WERI-Rb-1 (cell line): ENCODE measurements at regions not wholly inside any gene's neighbourhood (a gene's known extent, or its start where the extent isn't known, plus 50 kb on each side); places are given as distances from the start of the nearest gene placed in this dataset.

Source experiments
- DNase-seq: peaks from one replicate; pipeline ENCODE4 v3.0.0-alpha.2; 2020
- H3K27ac ChIP-seq: fragments of 250-450 bp; sonication (Bioruptor Pico); 2 replicates; pipeline ENCODE4 v1.5.1; 2020; ENCODE audit warnings: mild to moderate bottlenecking, moderate library complexity
- H3K27me3 ChIP-seq: fragments of 250-450 bp; sonication (Bioruptor Pico); 2 replicates; pipeline ENCODE4 v1.5.1; 2021; ENCODE audit warnings: mild to moderate bottlenecking, low read depth, moderate library complexity; ENCODE audit not compliant: insufficient read depth, severe bottlenecking
- H3K36me3 ChIP-seq: fragments of 250-450 bp; sonication (Bioruptor Pico); 2 replicates; pipeline ENCODE4 v1.5.1; 2020; ENCODE audit warnings: mild to moderate bottlenecking, moderate library complexity
- H3K4me3 ChIP-seq: 2 replicates; pipeline ENCODE4 v1.5.1; 2011; ENCODE audit warnings: low read depth, mild to moderate bottlenecking, control low read depth, low read length
- H3K9me3 ChIP-seq: fragments of 250-450 bp; sonication (Bioruptor Pico); 2 replicates; pipeline ENCODE4 v1.5.1; 2021; ENCODE audit warnings: mild to moderate bottlenecking, moderate library complexity; ENCODE audit not compliant: severe bottlenecking
- CTCF ChIP-seq: IDR thresholded peaks from 2 replicates; pipeline ENCODE4 v1.5.1; 2011; ENCODE audit warnings: low read depth, mild to moderate bottlenecking, control low read depth, inconsistent platforms, low read length

DNA sequence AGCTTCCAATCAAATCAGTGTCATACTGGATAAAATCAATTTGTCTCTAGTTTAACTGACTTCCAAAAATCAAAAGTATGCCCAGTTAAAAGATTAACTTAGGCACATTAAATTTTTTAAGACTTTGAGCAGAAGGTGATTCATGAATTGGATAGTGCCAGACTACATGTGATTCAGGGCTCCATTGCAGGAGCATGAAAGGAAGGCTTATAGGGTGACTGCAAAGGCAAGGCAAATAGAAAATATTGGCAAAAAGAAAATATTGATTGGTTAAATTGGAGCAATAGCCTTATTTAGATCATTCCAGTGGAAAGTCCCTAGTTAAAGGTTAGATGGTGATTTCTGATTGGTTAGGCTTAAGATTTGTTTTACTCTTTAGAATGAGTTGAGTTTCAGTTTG lies 223.9 kb upstream of the ERCC4 start:
- DNase-seq, result no peak
- peaks cover 10% of the 10 kb centered on the region for H3K27me3 ChIP-seq
- no peaks in the 10 kb centered on the region for H3K36me3 ChIP-seq
- no peak overlapping the region for H3K27ac ChIP-seq
- peaks cover 17% of the 10 kb centered on the region for H3K9me3 ChIP-seq
- no peak for TF ChIP-seq CTCF
- no peak overlapping the region for H3K4me3 ChIP-seq

- peaks cover 17% of the 10 kb centered on the region for H3K9me3 ChIP-seq
- peaks cover 12% of the 10 kb centered on the region for H3K27me3 ChIP-seq
- H3K4me3 ChIP-seq, result no peak overlapping the region
- no peak for TF ChIP-seq CTCF
- H3K27ac ChIP-seq, result no peak overlapping the region
- H3K36me3 ChIP-seq, result no peaks in the 10 kb centered on the region
- no peak for DNase-seq
These were observed 222.9 kb upstream of the ERCC4 start for GRCh38 chr16:13697013-13697412.

- no peak overlapping the region for H3K27ac ChIP-seq
- H3K4me3 ChIP-seq, result no peak overlapping the region
- no peak for DNase-seq
- TF ChIP-seq CTCF, result no peak
- no peaks in the 10 kb centered on the region for H3K36me3 ChIP-seq
- H3K9me3 ChIP-seq, result peaks cover 13% of the 10 kb centered on the region
- H3K27me3 ChIP-seq, result peaks cover 9% of the 10 kb centered on the region
These were observed 222.4 kb upstream of the ERCC4 start for GRCh38 chr16:13697568-13697967.

DNA sequence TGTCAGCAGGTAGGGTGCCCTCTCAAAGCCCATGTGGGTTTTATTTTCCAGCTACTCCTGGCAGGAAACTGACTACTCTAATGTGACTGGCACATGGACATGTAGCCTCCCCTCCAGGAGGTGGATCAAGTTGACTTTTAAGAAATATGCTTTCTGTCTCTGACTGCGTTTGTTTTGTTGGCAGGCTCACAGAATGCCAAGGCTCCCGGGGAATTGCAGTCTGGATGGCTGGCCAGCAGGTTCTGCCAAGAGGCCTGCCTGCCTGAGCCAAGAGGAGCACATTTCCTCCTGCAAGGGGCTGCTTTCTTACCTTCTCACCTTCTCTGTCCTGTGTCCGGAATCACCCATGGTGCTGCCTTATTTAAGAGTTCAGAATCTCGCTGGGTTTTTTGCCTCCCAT lies 217.3 kb upstream of the ERCC4 start:
- no peak for DNase-seq
- Histone ChIP-seq H3K4me3 (no peak overlapping the region), H3K27me3 (peaks cover 25% of the 10 kb centered on the region), H3K36me3 (no peaks in the 10 kb centered on the region), H3K27ac (no peak overlapping the region), H3K9me3 (no peaks in the 10 kb centered on the region)
- TF ChIP-seq CTCF, result no peak

- no peak for TF ChIP-seq CTCF
- no peak overlapping the region for H3K27ac ChIP-seq
- H3K36me3 ChIP-seq, result no peaks in the 10 kb centered on the region
- peaks cover 47% of the 10 kb centered on the region for H3K27me3 ChIP-seq
- DNase-seq, result no peak
- H3K4me3 ChIP-seq, result no peak overlapping the region
- no peaks in the 10 kb centered on the region for H3K9me3 ChIP-seq
These were observed 211.4 kb upstream of the ERCC4 start for GRCh38 chr16:13708347-13709120.

GRCh38 chr16:13718748-13719147 lies 201.2 kb upstream of the ERCC4 start:
- no peak for DNase-seq
- Histone ChIP-seq H3K27ac (no peak overlapping the region), H3K36me3 (no peaks in the 10 kb centered on the region), H3K4me3 (no peak overlapping the region), H3K27me3 (peaks cover 7% of the 10 kb centered on the region), H3K9me3 (no peaks in the 10 kb centered on the region)
- TF ChIP-seq CTCF, result no peak
